Upper lobe of left lung (tissue), 6 donors: ENCODE measurements at regions not wholly inside any gene's neighbourhood (a gene's known extent, or its start where the extent isn't known, plus 50 kb on each side); places are given as distances from the start of the nearest gene placed in this dataset.
A peak's percentile ranks its signal among the peaks of the same experiment; 100 is the strongest.

Source experiments
- ATAC-seq, 2 donors: fragments of 200-7000 bp; cut with Tn5 transposase; one replicate each; pipeline ENCODE4 v1.9.1; 2022; ENCODE audit warnings: mild to moderate bottlenecking in 2 of 2, moderate library complexity in 2 of 2; ENCODE audit not compliant: low FRiP score in 2 of 2
- DNase-seq, 2 donors: peaks; one replicate each; pipeline ENCODE4 v3.0.0-alpha.2; 2019 to 2020
- H3K27ac ChIP-seq, 4 donors: fragments of 200-600 bp; sonication (generic); one replicate each; pipeline ENCODE4 v1.5.1; 2016 to 2019
- H3K27me3 ChIP-seq, 4 donors: fragments of 200-600 bp; sonication (generic); one replicate each; pipeline ENCODE4 v1.5.1; 2017 to 2019
- H3K36me3 ChIP-seq, 4 donors: fragments of 200-600 bp; sonication (generic); one replicate each; pipeline ENCODE4 v1.5.1; 2016 to 2019
- H3K4me1 ChIP-seq, 4 donors: fragments of 200-600 bp; sonication (generic); one replicate each; pipeline ENCODE4 v1.5.1; 2018 to 2019
- H3K4me3 ChIP-seq, 4 donors: fragments of 200-600 bp; sonication (generic); one replicate each; pipeline ENCODE4 v1.5.1; 2017 to 2019; ENCODE audit warnings: mild to moderate bottlenecking in 2 of 4, moderate library complexity in 1 of 4
- H3K9me3 ChIP-seq, 4 donors: fragments of 200-600 bp; sonication (generic); one replicate each; pipeline ENCODE4 v1.5.1; 2018 to 2019
- CTCF ChIP-seq, 6 experiments: fragments of 450-650 bp in 4 of 6; fragments of 200-600 bp in 2 of 6; sonication (generic) in 2 of 6; IDR thresholded peaks; one replicate each; pipeline ENCODE4 v1.5.1; 2016 to 2019; ENCODE audit warnings: antibody characterized with exemption in 6 of 6
- EP300 ChIP-seq, 4 donors: sonication (generic); formaldehyde crosslinking; IDR thresholded peaks; one replicate each; pipeline ENCODE4 v1.5.1; 2017; ENCODE audit warnings: antibody characterized with exemption in 4 of 4, control low read depth in 2 of 4
- POLR2A ChIP-seq, 4 donors: fragments of 450-650 bp; IDR thresholded peaks; one replicate each; pipeline ENCODE4 v1.5.1; 2016 to 2017; ENCODE audit warnings: antibody characterized with exemption in 4 of 4, mild to moderate bottlenecking in 2 of 4
- POLR2AphosphoS5 ChIP-seq, 2 donors: sonication (generic); formaldehyde crosslinking; IDR thresholded peaks; one replicate each; pipeline ENCODE4 v1.5.1; 2017; ENCODE audit warnings: antibody characterized with exemption in 2 of 2
- WGBS, 2 donors: methylation state at CpG; one replicate each; pipeline ENCODE4 v1.1.5; 2017 to 2018; 5-methylcytosine and 5-hydroxymethylcytosine counted together
- donor health status: DM: no; HTN: no; CAD: no; lungs with moderate emphysema.
- donor health status: DM: no; HTN: yes; CAD: no; lungs with severe emphysema.

GRCh38 chr9:27991221-27991620, 417.9 kb upstream of the C9orf72 start:
- Histone ChIP-seq H3K27ac (no peak overlapping the region), H3K9me3 (no peaks in the 10 kb centered on the region), H3K4me1 (no peaks in the 10 kb centered on the region), H3K4me3 (no peak overlapping the region), H3K36me3 (no peaks in the 10 kb centered on the region), H3K27me3 (no peaks in the 10 kb centered on the region)
- TF ChIP-seq POLR2A (IDR thresholded peaks at IDR 0.05) (no peak), POLR2AphosphoS5 (IDR thresholded peaks at IDR 0.05) (no peak), EP300 (IDR thresholded peaks at IDR 0.05) (no peak), CTCF (IDR thresholded peaks at IDR 0.05) (no peak)
- ATAC-seq (no peak), DNase-seq (no peak)
- 65 to 84% methylated on average over 5 of the region's 5 CpGs for WGBS, 2 donors

GRCh38 chr9:28001096-28001495, 427.8 kb upstream of the C9orf72 start:
- WGBS, 2 donors: 57 to 75% methylated on average over 1 of the region's 1 CpG

GRCh38 chr9:28004900-28005299, 431.6 kb upstream of the C9orf72 start:
- 45 to 50% methylated on average over 4 of the region's 4 CpGs for WGBS, 2 donors
- TF ChIP-seq EP300 (IDR thresholded peaks at IDR 0.05) (peak in 1 of 4 donors; percentile 10), POLR2A (IDR thresholded peaks at IDR 0.05) (no peak)
- H3K4me3 ChIP-seq: no peak overlapping the region
- no peaks in the 10 kb centered on the region for H3K36me3 ChIP-seq
- ATAC-seq: no peak
- H3K27me3 ChIP-seq: no peaks in the 10 kb centered on the region
- no peak for DNase-seq
- no peaks in the 10 kb centered on the region for H3K4me1 ChIP-seq
- no peaks in the 10 kb centered on the region for H3K9me3 ChIP-seq
- H3K27ac ChIP-seq: no peak overlapping the region

More at GRCh38 chr9:28001096-28001495, 427.8 kb upstream of the C9orf72 start:
- Histone ChIP-seq H3K4me1 (no peaks in the 10 kb centered on the region), H3K4me3 (no peak overlapping the region), H3K27ac (no peak overlapping the region), H3K9me3 (no peaks in the 10 kb centered on the region), H3K36me3 (no peaks in the 10 kb centered on the region), H3K27me3 (no peaks in the 10 kb centered on the region)
- TF ChIP-seq POLR2AphosphoS5 (IDR thresholded peaks at IDR 0.05) (no peak), CTCF (IDR thresholded peaks at IDR 0.05) (no peak), EP300 (IDR thresholded peaks at IDR 0.05) (no peak), POLR2A (IDR thresholded peaks at IDR 0.05) (no peak)
- DNase-seq: no peak
- no peak for ATAC-seq

GRCh38 chr9:28005779-28006178, 432.5 kb upstream of the C9orf72 start:
- no peak for ATAC-seq
- H3K4me3 ChIP-seq: no peak overlapping the region
- H3K27ac ChIP-seq: no peak overlapping the region
- TF ChIP-seq POLR2A (IDR thresholded peaks at IDR 0.05) (no peak), EP300 (IDR thresholded peaks at IDR 0.05) (no peak), CTCF (IDR thresholded peaks at IDR 0.05) (no peak), POLR2AphosphoS5 (IDR thresholded peaks at IDR 0.05) (no peak)
- no peak for DNase-seq
- H3K27me3 ChIP-seq: no peaks in the 10 kb centered on the region
- H3K36me3 ChIP-seq: no peaks in the 10 kb centered on the region
- H3K9me3 ChIP-seq: no peaks in the 10 kb centered on the region
- WGBS, 2 donors: 64 to 93% methylated on average over 1 of the region's 1 CpG
- H3K4me1 ChIP-seq: no peaks in the 10 kb centered on the region

- Histone ChIP-seq H3K27me3 (no peaks in the 10 kb centered on the region), H3K9me3 (no peaks in the 10 kb centered on the region), H3K36me3 (no peaks in the 10 kb centered on the region), H3K4me1 (no peaks in the 10 kb centered on the region), H3K4me3 (no peak overlapping the region), H3K27ac (no peak overlapping the region)
- TF ChIP-seq CTCF (IDR thresholded peaks at IDR 0.05): no peak
- no peak for TF ChIP-seq POLR2A (IDR thresholded peaks at IDR 0.05)
- no peak for TF ChIP-seq EP300 (IDR thresholded peaks at IDR 0.05)
- no peak for TF ChIP-seq POLR2AphosphoS5 (IDR thresholded peaks at IDR 0.05)
- ATAC-seq (no peak), DNase-seq (no peak)
- WGBS, 2 donors: 75 to 81% methylated on average over 7 of the region's 7 CpGs
Observed at GRCh38 chr9:28007097-28007817, 434.0 kb upstream of the C9orf72 start.
